ENCODE measurements at regions not wholly inside any gene's neighbourhood (a gene's known extent, or its start where the extent isn't known, plus 50 kb on each side); places are given as distances from the start of the nearest gene placed in this dataset.
"Not testable (repeated sequence)": the region's sequence is repeated elsewhere in the genome, so short reads cannot be mapped to it uniquely, and the experiment has no call there.

DNA sequence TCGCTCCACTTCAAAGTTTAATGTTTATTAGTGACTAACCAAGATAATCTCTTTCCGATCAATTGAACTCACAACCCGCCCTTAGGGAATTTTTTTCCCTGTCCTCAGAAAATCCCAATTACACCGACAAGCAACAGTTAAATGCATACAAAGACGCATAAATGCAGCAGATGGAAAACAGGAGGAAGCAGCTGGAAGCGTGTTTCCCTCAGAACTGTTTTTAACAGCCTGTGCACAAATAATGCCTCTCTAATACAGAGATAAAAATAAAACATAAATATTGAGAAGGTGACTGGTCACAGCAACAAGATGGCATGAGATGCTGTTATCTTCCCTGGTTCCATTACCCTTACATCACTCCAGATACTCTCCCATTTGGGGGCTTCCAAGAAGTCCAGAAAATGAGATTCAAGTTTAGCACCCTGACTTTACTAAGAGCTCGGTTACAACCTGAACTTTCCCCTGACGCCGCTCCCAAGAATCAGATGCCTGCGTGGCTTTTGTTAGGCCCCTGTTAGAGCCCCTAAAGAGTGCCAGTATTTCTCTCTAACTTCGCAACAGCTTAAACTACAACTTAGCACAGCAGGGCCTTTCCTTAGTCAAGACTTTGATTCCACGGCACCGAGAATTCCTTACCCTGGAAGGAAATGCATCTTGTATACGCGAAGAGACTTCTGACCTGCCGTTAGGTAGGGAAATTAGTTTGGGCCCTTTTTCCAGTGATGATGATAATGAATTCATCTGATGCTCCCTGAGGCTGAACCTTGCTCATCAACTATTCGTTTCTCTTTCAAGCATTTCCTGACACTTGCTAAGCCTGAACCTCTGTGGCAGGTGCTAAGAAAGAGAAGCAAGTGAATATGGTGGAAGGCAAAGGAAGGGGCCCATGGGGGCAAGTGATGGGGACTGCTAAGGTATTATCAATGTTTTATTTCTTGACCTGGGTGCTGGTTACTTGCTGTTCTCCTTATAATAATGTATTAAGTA, 137.7 kb upstream of the SMYD2 start:
- no peak for DNase-seq

DNA sequence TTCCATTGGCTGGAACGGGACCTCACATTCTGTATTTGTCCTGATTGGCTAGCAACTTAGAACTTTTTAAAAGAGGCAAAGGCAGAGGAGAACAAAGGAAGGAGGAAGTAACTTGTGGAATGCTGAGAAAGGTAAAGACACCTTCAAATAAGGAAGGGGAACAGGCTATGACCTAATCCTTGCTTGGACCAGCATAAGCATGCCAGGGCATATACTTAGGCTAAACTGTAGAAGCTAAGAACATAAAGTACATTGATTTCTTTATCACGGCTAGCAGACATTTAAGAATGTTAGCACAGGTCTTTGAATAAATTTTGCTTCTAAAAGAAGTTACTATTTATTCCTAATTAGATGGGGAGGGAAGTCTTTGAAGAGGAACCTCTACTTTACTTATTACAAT, 136.4 kb upstream of the SMYD2 start:
- not testable (repeated sequence) for DNase-seq

- DNase-seq: no peak
These were observed 134.4 kb upstream of the SMYD2 start for GRCh38 chr1:214146523-214146922.

- no peak for DNase-seq
These were observed 126.2 kb upstream of the SMYD2 start for GRCh38 chr1:214154596-214155292.

GRCh38 chr1:214155987-214156625, 124.9 kb upstream of the SMYD2 start:
- no peak for DNase-seq

- DNase-seq: no peak
These were observed 116.8 kb upstream of the SMYD2 start for GRCh38 chr1:214164173-214164572.

GRCh38 chr1:214165850-214166374, 115.0 kb upstream of the SMYD2 start:
- no peak for DNase-seq

- no peak for DNase-seq
These were observed 106.3 kb upstream of the SMYD2 start for GRCh38 chr1:214174508-214175199.

DNA sequence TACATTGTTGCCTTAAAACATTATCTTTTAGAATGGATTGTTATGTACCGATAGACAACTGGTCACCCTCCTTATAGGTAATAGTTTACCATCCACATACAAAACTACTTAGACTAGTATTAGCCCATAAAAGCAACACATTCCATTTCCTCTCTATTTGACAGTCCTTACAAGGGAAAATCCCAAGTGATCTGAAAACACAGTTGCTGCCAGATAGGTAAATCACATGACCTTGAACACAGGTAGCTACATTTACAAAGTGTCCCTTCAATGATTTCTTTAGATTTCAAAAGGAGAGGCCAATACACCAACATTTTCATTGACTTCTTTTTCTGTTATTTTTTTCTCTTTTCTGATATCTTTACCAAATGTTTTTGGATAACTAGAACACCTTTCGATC, 102.9 kb upstream of the SMYD2 start:
- DNase-seq: no peak

DNA sequence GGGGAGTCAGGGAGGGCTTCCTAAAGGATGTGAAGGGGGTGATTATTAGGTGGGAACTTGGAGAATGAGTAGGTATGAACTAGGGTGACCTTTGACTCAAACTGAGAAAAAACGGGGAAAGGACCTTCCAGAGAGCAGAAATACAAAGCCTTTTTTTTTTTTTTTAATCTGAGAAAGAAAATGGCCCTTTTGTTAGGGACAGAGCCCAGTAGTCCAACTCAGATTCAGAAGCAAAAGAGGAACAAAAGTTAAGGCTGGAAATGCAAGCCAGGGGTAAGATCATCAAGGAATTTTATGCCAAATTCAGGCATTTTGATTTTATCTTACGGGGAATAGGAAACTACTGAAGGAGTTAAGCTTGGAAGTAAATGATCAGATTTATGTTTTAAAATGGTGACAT, 96.0 kb upstream of the SMYD2 start:
- no peak for DNase-seq

DNA sequence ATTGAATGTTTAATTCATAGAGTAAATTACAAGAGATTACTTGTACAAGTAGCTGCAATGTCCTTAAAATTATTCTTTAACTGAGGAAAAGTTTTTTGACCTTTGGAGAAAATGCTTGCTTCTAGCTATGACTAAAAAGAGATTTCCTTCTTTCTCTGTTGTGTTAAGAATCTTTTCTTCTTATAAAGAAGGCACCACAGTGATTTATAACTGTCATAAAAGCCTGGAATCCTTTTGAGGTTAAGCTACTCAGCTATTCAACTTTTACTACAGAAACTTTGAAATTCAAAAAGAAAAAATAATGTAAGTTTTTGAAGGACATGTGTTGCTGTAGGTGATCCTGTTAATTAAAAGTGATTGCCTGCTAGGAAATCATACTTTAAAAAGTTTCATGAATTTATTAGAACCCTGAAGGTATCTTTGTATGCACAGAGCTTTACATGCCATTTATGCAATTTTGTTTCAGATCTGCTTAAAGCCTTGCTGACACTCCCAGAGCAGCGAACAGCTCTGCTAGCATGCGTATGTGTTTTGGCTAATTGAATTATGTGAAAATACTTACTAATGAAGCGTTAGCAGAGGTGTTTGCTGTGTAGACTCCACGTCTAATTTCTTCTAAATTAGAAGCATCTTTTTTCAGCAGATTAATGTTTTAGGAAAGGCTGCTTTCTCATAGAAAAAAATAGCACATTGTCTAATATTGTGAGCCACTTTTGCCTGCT, 94.7 kb upstream of the SMYD2 start:
- no peak for DNase-seq

DNA sequence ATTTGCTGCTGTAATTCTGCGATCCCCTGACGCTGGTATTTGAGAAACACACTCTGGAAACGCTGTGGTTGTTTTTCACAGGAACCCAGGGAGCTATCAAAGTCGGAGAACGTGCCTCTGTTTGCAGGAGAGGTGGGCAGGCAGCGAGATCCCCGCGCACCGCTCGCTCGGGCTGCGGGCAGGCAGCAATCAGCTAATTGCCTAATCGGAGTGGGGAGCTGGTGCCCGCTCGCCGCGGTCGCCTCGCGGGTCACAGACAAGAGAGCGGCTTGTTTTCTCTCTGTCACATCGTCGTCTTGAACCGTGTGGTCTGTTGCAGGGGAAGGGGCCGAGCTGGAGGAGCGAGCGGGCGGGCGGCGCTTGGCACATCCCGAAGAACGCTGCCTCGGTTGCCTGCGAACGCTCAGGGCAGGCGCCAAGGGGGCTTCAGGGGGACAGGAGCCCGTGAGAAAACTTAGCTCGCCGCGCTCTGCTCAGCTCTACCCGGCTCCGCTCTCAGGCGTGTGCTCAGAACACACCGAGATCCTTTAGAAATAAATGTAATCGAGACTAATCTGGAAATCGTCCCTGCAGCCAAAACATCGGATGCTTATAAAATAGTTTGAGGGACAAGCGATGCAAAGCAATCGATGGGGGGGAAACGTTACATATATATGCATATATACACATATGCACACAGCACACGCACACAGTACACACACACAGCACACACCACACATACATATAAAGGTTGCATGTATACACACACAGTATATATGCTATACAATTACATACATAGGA, 93.6 kb upstream of the SMYD2 start:
- DNase-seq: no peak

- no peak for DNase-seq
These were observed 93.0 kb upstream of the SMYD2 start for GRCh38 chr1:214187933-214188332.

DNA sequence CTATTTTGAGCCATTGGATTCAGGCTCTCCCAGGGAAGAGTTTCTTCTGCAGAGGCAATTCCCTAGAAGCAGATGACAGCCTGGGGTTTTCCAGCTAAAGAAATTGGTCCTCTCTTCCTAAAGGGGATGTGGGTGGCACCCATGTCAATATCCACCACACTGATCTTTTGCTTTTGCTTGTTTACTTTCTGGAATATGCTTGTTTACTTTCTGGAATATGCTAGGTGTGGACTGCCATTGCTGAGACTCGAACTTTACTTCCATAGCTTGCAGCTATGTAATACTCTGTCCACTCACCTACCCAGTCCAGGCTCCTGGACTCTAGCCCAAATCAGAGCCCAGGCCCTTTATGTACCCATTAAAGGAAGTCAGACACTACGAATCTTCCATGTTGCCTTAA, 92.1 kb upstream of the SMYD2 start:
- no peak for DNase-seq

DNA sequence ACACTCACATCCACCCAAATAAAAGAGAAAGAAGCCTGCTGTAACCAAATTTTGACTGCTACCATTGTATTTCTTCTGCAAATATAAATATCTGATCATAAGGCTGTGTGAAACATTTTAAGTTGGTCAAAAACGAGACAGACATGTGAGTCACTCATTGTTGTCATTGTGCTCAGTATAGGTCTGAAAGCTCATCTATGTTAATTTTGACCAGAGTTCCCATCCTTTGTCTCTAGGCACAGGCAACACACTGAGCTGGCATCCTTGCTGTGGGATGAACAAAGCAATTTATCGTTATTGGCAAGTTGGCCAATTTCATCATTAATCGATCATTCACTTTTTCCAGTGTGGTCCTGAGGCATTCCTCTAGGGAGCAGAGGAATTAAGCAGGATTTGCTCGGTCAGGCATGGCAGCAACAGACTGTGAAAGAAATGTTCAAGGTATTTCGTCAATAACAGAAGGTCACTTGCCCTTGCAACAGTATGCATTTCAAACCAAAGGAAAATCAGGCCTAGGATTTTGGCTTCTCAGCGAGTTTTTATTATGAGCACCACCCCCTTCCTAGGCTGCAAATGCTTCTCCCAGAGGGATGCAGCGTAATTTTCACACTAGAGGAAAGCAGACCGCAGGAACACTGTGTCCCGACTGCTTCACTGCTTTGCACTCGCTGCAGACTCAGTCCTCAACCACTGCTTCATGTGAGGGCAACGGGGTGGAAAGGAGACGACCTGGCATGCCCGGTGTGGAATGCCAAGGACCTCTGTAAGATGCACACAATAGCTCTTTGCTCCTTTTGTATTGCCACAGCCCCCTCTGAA, 87.9 kb upstream of the SMYD2 start:
- no peak for DNase-seq

GRCh38 chr1:214193691-214194090, 87.3 kb upstream of the SMYD2 start:
- DNase-seq: no peak

DNA sequence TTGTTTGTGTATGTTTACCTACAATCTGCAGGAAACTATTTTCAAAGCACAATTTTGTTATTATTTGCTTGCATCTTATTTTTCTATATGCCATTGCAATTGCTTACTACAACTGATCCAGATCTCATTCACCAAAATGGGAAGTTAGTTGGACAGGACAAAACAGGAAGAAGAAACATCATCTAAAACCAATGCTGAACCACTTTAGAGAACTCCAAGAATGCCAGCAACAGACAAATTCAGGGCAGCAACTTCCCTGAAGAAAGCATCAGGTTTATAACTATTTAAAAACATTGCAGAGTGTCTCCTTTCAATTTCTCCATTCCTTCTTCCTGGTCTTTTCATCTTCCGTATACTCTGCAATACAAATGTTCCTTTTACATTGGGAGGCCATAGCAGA, 82.4 kb upstream of the SMYD2 start:
- no peak for DNase-seq

GRCh38 chr1:214199585-214199984, 81.4 kb upstream of the SMYD2 start:
- no peak for DNase-seq

DNA sequence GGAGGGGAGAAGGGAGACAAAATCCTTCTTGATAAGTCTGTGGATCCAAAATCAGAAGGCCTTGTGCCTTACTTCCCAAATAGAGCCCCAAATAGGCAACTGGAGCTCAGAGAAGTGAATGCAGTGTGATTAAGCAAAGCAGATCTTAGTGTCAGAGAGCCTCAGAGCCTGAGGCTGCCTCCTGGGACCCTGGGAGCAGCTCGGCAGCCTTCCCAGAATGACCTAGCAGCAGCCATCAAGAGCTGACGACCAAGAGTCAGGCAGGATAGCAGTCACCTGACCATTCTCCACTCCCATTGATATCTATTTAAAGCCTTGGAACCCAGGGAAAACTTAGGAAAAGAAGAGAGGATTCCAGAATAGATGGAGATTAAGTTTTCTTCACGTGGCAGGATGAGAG, 78.0 kb upstream of the SMYD2 start:
- no peak for DNase-seq

DNA sequence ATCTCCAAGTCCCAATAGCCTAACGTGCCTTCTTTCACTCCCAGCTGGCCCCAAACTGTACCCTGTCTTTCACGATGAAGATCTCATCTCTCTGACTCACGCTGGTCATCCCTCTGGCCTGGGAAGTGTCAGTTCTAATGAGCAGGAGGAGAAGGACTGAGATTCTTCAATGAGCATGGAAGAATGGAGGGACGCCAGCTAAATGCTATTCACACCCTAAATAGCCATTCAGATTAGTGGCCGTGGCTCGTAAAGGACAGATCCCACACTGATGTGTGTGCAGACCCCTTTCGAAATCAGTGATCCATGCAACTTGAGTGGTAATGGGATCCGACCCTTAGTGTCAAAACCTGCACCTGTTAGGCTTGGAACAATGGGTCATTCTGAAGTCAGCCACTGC, 75.9 kb upstream of the SMYD2 start:
- no peak for DNase-seq

Measured in fibroblast of skin of right biceps (primary cell).